ENCODE measurements at regions not wholly inside any gene's neighbourhood (a gene's known extent, or its start where the extent isn't known, plus 50 kb on each side); places are given as distances from the start of the nearest gene placed in this dataset.

GRCh38 chr11:45056529-45056928 lies 89.9 kb upstream of the PRDM11 start:
- TF ChIP-seq EZH2 (IDR thresholded peaks at IDR 0.05; ENCODE audit: borderline replicate concordance, low read length) (no peak), CTCF (IDR thresholded peaks at IDR 0.05; ENCODE audit: low read length) (no peak)
- Histone ChIP-seq H3K27me3 (ENCODE audit: insufficient read depth, low read length) (no peaks in the 10 kb centered on the region; the same call in 1 of the 2 replicates), H3K27ac (ENCODE audit: low read depth, low read length, poor library complexity, severe bottlenecking) (no peak overlapping the region), H3K4me1 (ENCODE audit: insufficient read depth, low read length, severe bottlenecking) (no peaks in the 10 kb centered on the region), H2AFZ (ENCODE audit: low read length) (no peak overlapping the region), H3K36me3 (ENCODE audit: insufficient read depth, low read length) (no peaks in the 10 kb centered on the region), H3K9me2 (ENCODE audit: low read depth, low read length) (no peaks in the 10 kb centered on the region), H3K4me2 (ENCODE audit: low read length) (no peak overlapping the region), H3K9me3 (ENCODE audit: low read length) (no peaks in the 10 kb centered on the region), H4K20me1 (ENCODE audit: insufficient read depth, low read length) (no peaks in the 10 kb centered on the region), H3K9ac (ENCODE audit: low read length) (no peak overlapping the region), H3K79me2 (ENCODE audit: insufficient read depth, low read length) (no peaks in the 10 kb centered on the region), H3F3A (ENCODE audit: insufficient read depth, low read length) (no peaks in the 10 kb centered on the region), H3K4me3 (ENCODE audit: low read depth, low read length, poor library complexity, severe bottlenecking) (no peak overlapping the region)

GRCh38 chr11:45057938-45058646 lies 88.3 kb upstream of the PRDM11 start:
- no peak overlapping the region for H3K27ac ChIP-seq (ENCODE audit: low read depth, low read length, poor library complexity, severe bottlenecking)
- no peak for TF ChIP-seq CTCF (IDR thresholded peaks at IDR 0.05; ENCODE audit: low read length)
- no peak for TF ChIP-seq EZH2 (IDR thresholded peaks at IDR 0.05; ENCODE audit: borderline replicate concordance, low read length)
- no peak overlapping the region for H3K4me3 ChIP-seq (ENCODE audit: low read depth, low read length, poor library complexity, severe bottlenecking)
- no peaks in the 10 kb centered on the region for H3F3A ChIP-seq (ENCODE audit: insufficient read depth, low read length)
- H2AFZ ChIP-seq (ENCODE audit: low read length): no peak overlapping the region
- no peaks in the 10 kb centered on the region for H4K20me1 ChIP-seq (ENCODE audit: insufficient read depth, low read length)
- H3K9me2 ChIP-seq (ENCODE audit: low read depth, low read length): no peaks in the 10 kb centered on the region
- no peak overlapping the region for H3K4me2 ChIP-seq (ENCODE audit: low read length)
- H3K27me3 ChIP-seq (ENCODE audit: insufficient read depth, low read length): no peaks in the 10 kb centered on the region; the same call in 1 of the 2 replicates
- no peaks in the 10 kb centered on the region for H3K9me3 ChIP-seq (ENCODE audit: low read length)
- H3K4me1 ChIP-seq (ENCODE audit: insufficient read depth, low read length, severe bottlenecking): no peaks in the 10 kb centered on the region
- no peaks in the 10 kb centered on the region for H3K36me3 ChIP-seq (ENCODE audit: insufficient read depth, low read length)
- no peak overlapping the region for H3K9ac ChIP-seq (ENCODE audit: low read length)
- H3K79me2 ChIP-seq (ENCODE audit: insufficient read depth, low read length): no peaks in the 10 kb centered on the region

GRCh38 chr11:45058647-45058950 lies 87.8 kb upstream of the PRDM11 start:
- Histone ChIP-seq H3K4me3 (ENCODE audit: low read depth, low read length, poor library complexity, severe bottlenecking) (no peak overlapping the region), H3K4me1 (ENCODE audit: insufficient read depth, low read length, severe bottlenecking) (no peaks in the 10 kb centered on the region), H3K36me3 (ENCODE audit: insufficient read depth, low read length) (no peaks in the 10 kb centered on the region), H3K27ac (ENCODE audit: low read depth, low read length, poor library complexity, severe bottlenecking) (no peak overlapping the region), H4K20me1 (ENCODE audit: insufficient read depth, low read length) (no peaks in the 10 kb centered on the region), H2AFZ (ENCODE audit: low read length) (no peak overlapping the region), H3K9me3 (ENCODE audit: low read length) (no peaks in the 10 kb centered on the region), H3K27me3 (ENCODE audit: insufficient read depth, low read length) (no peaks in the 10 kb centered on the region; the same call in 1 of the 2 replicates), H3K9me2 (ENCODE audit: low read depth, low read length) (no peaks in the 10 kb centered on the region), H3K4me2 (ENCODE audit: low read length) (no peak overlapping the region), H3K79me2 (ENCODE audit: insufficient read depth, low read length) (no peaks in the 10 kb centered on the region), H3F3A (ENCODE audit: insufficient read depth, low read length) (no peaks in the 10 kb centered on the region), H3K9ac (ENCODE audit: low read length) (no peak overlapping the region)
- no peak for TF ChIP-seq EZH2 (IDR thresholded peaks at IDR 0.05; ENCODE audit: borderline replicate concordance, low read length)
- no peak for TF ChIP-seq CTCF (IDR thresholded peaks at IDR 0.05; ENCODE audit: low read length)
